T-helper 2 cell (primary cell): ENCODE measurements at regions not wholly inside any gene's neighbourhood (a gene's known extent, or its start where the extent isn't known, plus 50 kb on each side); places are given as distances from the start of the nearest gene placed in this dataset.

Experiments used
- DNase-seq, 5 experiments: peaks; one replicate each; pipeline versions ENCODE4 v3.0.0 to v3.0.0-alpha.2; 2012 to 2022

DNA sequence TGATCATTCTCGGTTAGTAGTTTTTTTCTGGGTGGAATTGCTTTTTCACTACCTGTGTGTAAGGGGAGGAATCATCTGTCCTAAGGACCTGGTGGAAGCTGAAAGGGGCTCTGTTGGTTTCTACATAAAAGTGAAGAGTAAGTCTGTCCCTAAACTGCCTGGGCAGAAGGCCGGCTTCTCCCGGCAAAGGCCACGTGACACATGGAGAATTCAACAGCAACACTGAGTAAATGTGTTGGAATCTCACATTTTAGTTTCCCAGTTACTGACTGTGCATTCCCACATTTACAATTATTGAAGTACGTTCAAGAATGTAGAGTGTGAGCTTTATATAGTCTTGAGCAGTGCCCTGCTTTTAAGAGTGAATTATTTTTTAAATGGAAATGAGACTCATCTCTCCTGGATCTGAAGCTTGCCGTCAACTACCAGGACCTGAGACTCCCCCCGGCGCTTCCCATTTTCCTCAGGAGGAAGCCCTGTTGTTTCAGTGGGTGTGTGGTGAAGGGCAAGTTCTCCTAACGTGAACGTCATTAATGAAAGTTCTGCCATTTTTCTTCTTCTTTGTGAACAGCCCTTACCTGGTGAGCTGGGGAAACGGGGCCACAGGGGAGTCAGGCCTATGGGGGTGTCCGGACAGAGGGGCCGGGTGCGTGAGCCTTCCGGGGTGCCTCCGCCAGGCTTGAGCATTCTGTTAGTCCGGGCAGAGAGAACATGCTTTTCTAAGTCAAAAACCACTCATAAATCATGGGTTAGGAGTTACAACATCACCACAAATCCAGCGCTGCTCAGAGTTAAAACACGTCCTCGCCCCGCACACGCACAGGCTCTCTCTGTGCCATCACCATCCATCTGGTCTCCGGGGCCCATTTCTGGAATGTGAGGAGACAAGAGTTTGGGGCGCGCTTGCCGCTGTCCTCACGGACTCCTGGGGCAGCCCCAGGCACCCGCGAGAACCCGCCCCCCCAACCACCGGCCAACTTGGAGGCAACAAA is 56.6 kb upstream of the SMOC2 start:
- DNase-seq: no peak

DNA sequence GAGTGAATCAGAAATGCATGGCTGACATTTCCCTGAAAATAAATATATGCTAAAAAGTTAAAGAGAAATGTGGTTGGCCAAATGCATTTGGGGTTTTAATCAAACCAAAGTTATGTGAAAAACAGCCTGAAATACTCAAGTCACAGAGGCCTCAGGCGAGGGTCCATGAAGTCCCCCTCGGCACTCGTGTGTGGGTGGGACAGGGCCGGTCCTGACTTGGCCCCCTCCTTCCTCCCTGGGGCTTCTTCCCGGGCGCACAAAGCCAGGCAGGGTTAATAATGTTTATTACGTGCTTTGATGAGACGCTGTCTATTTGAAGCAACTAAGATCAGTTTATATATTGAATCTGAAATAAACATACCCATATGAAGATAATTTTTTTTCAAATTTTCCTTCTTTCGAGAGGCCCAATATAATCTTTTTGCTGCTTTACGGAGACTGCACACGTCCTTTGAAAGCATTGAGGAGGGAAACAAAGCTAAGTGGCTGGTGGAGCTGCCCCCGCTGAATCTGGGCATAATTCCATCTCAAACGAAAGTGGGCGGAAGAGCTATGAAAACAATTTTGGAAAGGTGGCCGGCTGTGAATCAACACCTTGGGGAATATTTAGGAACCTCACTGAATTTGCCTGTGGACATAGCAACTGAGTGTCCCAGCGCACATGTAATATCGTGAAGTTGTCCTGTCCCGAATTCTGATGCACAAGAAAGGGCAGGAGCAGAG is 55.8 kb upstream of the SMOC2 start:
- DNase-seq: no peak

DNA sequence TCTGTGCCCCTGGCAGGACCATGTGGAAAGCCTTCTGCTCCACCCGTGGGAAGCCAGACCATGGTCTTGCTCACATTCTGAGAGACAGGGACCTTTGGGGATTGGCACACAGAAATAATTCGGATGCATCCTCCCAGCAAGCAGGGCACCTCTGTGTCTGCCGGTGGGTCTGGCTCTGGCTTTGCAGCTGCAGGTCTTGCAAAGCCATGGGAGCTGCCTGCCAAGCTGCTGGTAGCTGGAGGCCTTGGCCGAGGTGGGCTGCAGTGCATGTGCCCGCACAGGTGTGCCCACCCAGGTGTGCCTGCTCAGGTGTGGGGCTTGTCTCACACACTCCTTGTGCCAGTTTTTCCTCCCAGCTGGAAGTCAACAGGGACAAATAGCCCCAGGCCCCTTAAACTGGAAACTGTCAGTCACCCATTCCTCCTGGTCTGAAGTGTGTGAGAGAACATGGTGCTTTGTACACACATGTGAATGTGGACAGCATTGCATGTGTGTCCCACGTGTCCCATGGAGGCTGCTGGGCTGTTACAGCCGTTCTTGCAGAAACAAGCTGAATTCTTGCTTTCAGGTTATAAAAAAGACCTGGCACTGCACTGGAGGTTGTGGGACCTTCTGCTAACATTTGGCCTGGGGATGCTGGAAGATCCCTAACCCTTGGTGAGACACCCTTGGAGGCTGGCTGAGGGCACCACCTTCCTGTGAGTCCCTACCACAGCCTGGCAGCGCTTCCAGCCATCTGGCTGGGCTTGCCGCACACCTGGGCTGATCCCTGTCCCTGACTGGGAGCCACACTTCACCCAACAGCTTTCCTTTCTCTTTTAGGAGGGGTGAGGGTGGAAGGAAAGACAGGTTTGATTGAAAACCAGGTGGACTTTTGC is 54.9 kb upstream of the SMOC2 start:
- DNase-seq: no peak

DNA sequence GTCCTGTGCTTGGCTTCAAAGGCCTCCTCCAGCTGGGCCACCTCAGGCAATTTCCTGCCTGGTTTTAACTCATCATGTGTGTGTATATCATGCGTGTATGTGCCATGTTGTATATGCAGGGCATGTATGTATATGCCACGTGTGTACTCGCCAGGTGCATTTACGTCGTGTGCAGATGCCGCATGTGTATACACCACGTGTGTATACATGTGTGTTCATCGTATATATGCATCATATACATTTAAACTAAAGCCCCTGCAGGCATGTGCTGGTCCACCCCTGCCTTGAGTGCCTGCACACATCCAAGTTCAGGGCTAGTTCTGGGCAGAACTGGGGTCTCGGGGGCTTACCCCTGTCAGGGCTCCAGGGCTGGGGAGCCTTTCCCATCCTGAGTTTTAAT is 54.0 kb upstream of the SMOC2 start:
- DNase-seq: no peak

DNA sequence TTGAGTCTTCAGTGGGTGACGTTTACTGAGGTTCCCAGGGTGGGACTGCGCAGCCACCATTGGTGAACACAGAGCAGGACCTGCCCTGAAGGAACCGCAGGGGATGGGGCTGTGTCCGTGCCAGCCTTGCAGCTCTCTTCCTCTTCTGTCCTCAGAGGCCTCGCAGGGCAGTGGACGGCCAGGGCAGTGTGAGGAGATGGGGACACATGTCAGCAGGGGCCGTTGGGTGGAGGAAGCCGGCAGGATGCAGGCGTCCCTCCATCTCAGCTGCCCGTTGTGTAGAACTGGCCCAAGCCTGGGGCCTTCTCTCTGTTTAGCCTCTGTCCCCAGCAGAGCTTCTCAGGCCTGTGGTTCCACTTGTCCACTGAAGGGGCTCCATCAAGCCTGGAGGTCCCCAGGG is 53.6 kb upstream of the SMOC2 start:
- DNase-seq: no peak

DNA sequence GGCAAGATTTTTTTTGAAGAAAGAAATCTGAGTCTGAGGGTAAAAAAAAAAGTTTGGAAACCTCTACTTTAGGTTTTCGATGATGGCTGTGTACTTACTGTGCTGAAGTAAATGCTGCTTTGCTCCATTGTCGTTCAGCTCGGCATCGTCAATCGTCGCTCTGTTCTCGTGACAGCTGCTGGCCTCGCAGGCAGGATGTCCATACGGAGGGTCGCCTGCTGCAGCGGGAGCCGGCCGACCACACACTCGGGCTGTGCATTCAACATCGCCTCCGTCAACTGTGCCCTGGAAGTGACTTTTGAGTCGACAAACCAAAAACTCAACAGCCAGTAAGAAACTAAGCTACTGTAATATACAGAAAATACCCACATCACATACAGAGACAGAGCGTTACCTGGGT is 53.1 kb upstream of the SMOC2 start:
- no peak for DNase-seq

DNA sequence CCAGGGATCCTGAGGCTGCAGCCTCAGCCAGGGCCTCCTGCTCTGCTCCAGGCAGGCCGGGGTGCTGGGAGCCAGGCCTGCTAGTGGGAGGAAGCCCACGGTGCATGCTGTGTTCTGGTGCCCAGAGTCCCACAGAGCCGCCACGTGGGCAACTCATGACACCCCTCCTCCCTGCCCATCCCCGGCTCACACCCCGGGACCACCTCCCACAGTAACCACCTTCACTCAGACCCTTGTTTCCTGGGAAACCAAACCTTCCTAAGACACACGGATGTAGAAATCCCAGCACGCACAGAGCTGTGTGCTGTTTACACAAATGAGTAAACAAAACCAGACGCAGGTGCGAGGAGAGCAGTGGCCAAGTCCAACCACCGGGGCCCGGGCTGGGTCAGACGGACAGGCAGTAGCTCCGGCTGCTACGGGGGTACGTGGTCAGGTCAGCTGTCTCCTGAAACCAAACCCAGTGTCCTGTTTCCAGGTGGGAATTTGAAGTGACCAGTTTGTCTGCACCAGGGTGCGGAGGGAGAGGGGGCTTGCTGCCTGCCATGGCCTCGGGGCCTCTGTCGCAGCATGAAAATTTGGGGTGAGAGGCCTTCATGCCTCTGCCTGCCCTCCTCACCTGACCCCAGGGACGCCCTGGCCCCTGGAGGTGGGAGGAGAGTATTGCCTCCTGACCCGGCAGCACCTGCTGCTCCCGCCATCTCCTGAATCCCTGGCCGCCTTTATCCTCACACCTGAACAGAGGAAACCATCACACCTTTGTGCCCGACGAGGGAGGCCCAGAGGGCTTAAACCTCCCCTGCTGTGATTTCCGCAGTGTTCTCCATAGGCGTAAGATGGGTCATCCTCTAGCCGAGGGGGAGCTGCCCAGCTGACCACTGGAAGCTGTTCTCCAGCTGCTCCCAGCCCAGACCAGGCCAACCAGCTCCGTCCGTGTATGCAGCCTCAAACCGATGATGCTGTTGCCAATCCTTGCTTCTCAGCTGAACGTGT is 52.0 kb upstream of the SMOC2 start:
- no peak for DNase-seq

DNA sequence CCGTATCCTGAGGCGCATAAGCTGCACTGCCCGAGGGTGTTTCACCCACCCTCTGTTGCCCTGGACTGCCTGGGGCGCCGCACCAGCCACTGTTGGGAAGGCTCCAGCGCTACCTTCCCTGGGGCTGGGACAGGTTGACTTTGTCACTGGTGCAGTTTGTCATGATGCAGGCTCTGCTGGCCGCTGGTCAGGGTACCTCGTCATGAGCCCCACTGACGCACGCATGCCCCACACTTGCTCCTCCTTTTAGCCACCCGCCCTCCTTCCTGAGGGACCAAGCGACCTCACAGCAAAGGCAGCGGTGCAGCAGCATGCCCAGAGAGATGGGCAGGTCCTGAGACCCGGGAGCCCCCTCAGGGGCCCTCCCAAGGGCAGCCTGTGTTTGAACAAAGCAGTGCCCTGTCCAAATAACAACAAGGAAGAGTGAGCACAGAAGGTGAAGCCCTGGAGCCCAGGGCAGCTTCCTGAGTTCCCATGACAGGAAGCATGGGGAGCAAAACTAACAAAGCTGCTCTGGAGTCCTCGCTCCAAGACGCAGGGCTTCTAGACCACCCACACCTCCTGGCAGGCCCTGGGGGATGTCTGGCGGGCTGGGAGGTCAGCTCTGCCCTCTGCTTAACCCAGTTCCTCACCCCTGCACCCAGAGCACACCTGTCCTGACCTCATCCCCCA is 50.1 kb upstream of the SMOC2 start:
- DNase-seq: no peak
